Hepatocyte (in vitro differentiated cells): ENCODE measurements at regions not wholly inside any gene's neighbourhood (a gene's known extent, or its start where the extent isn't known, plus 50 kb on each side); places are given as distances from the start of the nearest gene placed in this dataset.

ENCODE experiments used
- CTCF ChIP-seq: fragments of 200-600 bp; sonication (generic); IDR thresholded peaks from 2 replicates; pipeline ENCODE4 v1.5.1; 2016; ENCODE audit warnings: antibody characterized with exemption, mild to moderate bottlenecking; ENCODE audit not compliant: poor library complexity
- EZH2 ChIP-seq: fragments of 200-600 bp; sonication (generic); IDR thresholded peaks from 2 replicates; pipeline ENCODE4 v1.6.1; 2016; ENCODE audit warnings: antibody characterized with exemption, mild to moderate bottlenecking, borderline replicate concordance
- EZH2phosphoT487 ChIP-seq: fragments of 200-600 bp; sonication (generic); IDR thresholded peaks from one replicate; pipeline ENCODE4 v1.6.1; 2018; ENCODE audit warnings: antibody characterized with exemption, mild to moderate bottlenecking, low read depth, moderate library complexity; ENCODE audit not compliant: unreplicated experiment, severe bottlenecking

- no peak for TF ChIP-seq CTCF
- TF ChIP-seq EZH2: no peak
- no peak for TF ChIP-seq EZH2phosphoT487
These were observed 533.3 kb upstream of the CDH9 start for GRCh38 chr5:27571681-27572080.
